Common myeloid progenitor, CD34-positive (primary cell): ENCODE measurements at regions not wholly inside any gene's neighbourhood (a gene's known extent, or its start where the extent isn't known, plus 50 kb on each side); places are given as distances from the start of the nearest gene placed in this dataset.

Experiments used
- CTCF ChIA-PET: fragments of 350-600 bp; sonication (Branson Sonifier 250); formaldehyde crosslinking; loops from one replicate; lab custom pipeline; 2021; ENCODE audit warnings: antibody characterized with exemption; lab: Charles Lee
- POLR2A ChIA-PET: fragments of 350-600 bp; sonication (Branson Sonifier 250); formaldehyde crosslinking; loops from one replicate; lab custom pipeline; 2021; ENCODE audit warnings: antibody characterized with exemption; lab: Charles Lee
- DNase-seq, 3 donors: peaks; one replicate each; pipeline versions ENCODE4 v3.0.0 to v3.0.0-alpha.2; 2013
- H3K27ac ChIP-seq, 2 experiments: 1 replicate in 1 of 2; 2 replicates in 1 of 2; pipeline ENCODE4 v1.7.0; 2013; ENCODE audit warnings: inconsistent platforms in 2 of 2, low read length in 2 of 2, mild to moderate bottlenecking in 2 of 2, low read depth in 1 of 2, moderate library complexity in 1 of 2; ENCODE audit not compliant: severe bottlenecking in 2 of 2, insufficient read depth in 1 of 2, poor library complexity in 1 of 2
- H3K27me3 ChIP-seq, 5 experiments: replicated peaks in 2 of 5; 1 replicate in 3 of 5; 2 replicates in 2 of 5; pipeline versions ENCODE4 v1.6.1 to v1.7.0; 2013; ENCODE audit warnings: low read length in 4 of 5, mild to moderate bottlenecking in 2 of 5, moderate library complexity in 2 of 5, inconsistent platforms in 1 of 5; ENCODE audit not compliant: insufficient read depth in 5 of 5, control insufficient read depth in 4 of 5
- H3K36me3 ChIP-seq, 4 experiments: 1 replicate in 2 of 4; 2 replicates in 2 of 4; pipeline versions ENCODE4 v1.6.1 to v1.7.0; 2013; ENCODE audit warnings: low read length in 3 of 4, control low read depth in 1 of 4, mild to moderate bottlenecking in 1 of 4; ENCODE audit not compliant: control insufficient read depth in 4 of 4, insufficient read depth in 4 of 4
- H3K4me1 ChIP-seq, 4 experiments: 1 replicate in 3 of 4; 2 replicates in 1 of 4; pipeline versions ENCODE4 v1.6.1 to v1.7.1; 2013; ENCODE audit warnings: low read length in 3 of 4, mild to moderate bottlenecking in 3 of 4, control low read depth in 1 of 4, inconsistent platforms in 1 of 4, moderate library complexity in 1 of 4; ENCODE audit not compliant: control insufficient read depth in 4 of 4, insufficient read depth in 4 of 4; ENCODE audit errors: control extremely low read depth in 1 of 4
- H3K4me3 ChIP-seq, 7 experiments: 1 replicate in 4 of 7; 2 replicates in 3 of 7; pipeline versions ENCODE4 v1.5.1 to v1.7.0; 2013; ENCODE audit warnings: mild to moderate bottlenecking in 7 of 7, low read length in 6 of 7, moderate library complexity in 6 of 7, inconsistent platforms in 2 of 7, low read depth in 2 of 7, control low read depth in 1 of 7; ENCODE audit not compliant: insufficient read depth in 4 of 7, control insufficient read depth in 1 of 7; ENCODE audit errors: extremely low read depth in 1 of 7
- H3K9me3 ChIP-seq, 5 experiments: 1 replicate in 4 of 5; 2 replicates in 1 of 5; pipeline versions ENCODE4 v1.6.1 to v1.7.1; 2013; ENCODE audit warnings: low read length in 4 of 5, mild to moderate bottlenecking in 2 of 5, inconsistent platforms in 1 of 5, low read depth in 1 of 5, moderate library complexity in 1 of 5; ENCODE audit not compliant: control insufficient read depth in 4 of 5, insufficient read depth in 2 of 5; ENCODE audit errors: control extremely low read depth in 1 of 5
- WGBS: methylation state at CpG from one replicate; pipeline ENCODE4 v1.1.5; 2013; ENCODE audit not compliant: insufficient coverage; 5-methylcytosine and 5-hydroxymethylcytosine counted together

- WGBS, result no CpG with 5 or more reads among the region's 2 CpGs
- POLR2A ChIA-PET, result no interaction called here
Measured at GRCh38 chr3:147529551-147529950, 120.4 kb downstream of the ZIC1 start.

GRCh38 chr3:147538034-147538433 is 128.9 kb downstream of the ZIC1 start:
- Histone ChIP-seq H3K36me3 (no peaks in the 10 kb centered on the region), H3K27ac (no peak overlapping the region), H3K27me3 (no peaks in the 10 kb centered on the region), H3K4me1 (no peaks in the 10 kb centered on the region), H3K9me3 (peaks cover 0 to 6% (median 1%) of the 10 kb centered on the region in 5 experiments), H3K4me3 (no peak overlapping the region)
- POLR2A ChIA-PET, result no interaction called here
- CTCF ChIA-PET, result no interaction called here
- DNase-seq, result no peak
- WGBS, result no CpG with 5 or more reads among the region's 4 CpGs

More at GRCh38 chr3:147529551-147529950, 120.4 kb downstream of the ZIC1 start:
- Histone ChIP-seq H3K4me1 (no peaks in the 10 kb centered on the region), H3K27me3 (no peaks in the 10 kb centered on the region), H3K4me3 (no peak overlapping the region), H3K36me3 (no peaks in the 10 kb centered on the region), H3K9me3 (peaks cover 0 to 3% (median 0%) of the 10 kb centered on the region in 5 experiments), H3K27ac (no peak overlapping the region)
- CTCF ChIA-PET, result no interaction called here
- no peak for DNase-seq

DNA sequence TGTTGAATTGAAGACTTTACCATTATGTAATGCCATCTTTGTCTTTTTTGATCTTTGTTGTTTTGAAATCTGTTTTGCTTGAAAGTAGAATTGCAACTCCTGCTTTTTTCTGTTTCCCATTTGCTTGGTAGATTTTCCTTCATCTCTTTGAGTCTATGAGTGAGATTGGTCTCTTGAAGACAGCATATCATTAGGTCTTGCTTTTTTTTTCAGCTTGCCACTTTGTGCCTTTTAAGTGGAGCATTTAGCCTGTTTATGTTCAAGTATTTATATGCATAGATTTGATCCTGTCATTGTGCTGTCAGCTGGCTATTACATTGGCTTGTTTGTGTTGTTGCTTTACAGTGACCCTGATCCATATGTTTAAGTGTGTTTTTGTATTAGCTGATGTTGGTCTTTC is 131.8 kb downstream of the ZIC1 start:
- ChIA-PET CTCF (no interaction called here), POLR2A (no interaction called here)
- no peaks in the 10 kb centered on the region for H3K36me3 ChIP-seq
- no peaks in the 10 kb centered on the region for H3K27me3 ChIP-seq
- no peak for DNase-seq
- H3K9me3 ChIP-seq, result peaks cover 0 to 6% (median 1%) of the 10 kb centered on the region in 5 experiments
- H3K4me3 ChIP-seq, result no peak overlapping the region
- H3K27ac ChIP-seq, result no peak overlapping the region
- H3K4me1 ChIP-seq, result no peaks in the 10 kb centered on the region

- H3K4me3 ChIP-seq, result no peak overlapping the region
- CTCF ChIA-PET, result no interaction called here
- no peaks in the 10 kb centered on the region for H3K27me3 ChIP-seq
- POLR2A ChIA-PET, result no interaction called here
- H3K4me1 ChIP-seq, result no peaks in the 10 kb centered on the region
- peaks cover 0 to 6% (median 0%) of the 10 kb centered on the region in 5 experiments for H3K9me3 ChIP-seq
- H3K36me3 ChIP-seq, result no peaks in the 10 kb centered on the region
- DNase-seq, result no peak
- H3K27ac ChIP-seq, result no peak overlapping the region
Measured at GRCh38 chr3:147544290-147544689, 135.1 kb downstream of the ZIC1 start.

DNA sequence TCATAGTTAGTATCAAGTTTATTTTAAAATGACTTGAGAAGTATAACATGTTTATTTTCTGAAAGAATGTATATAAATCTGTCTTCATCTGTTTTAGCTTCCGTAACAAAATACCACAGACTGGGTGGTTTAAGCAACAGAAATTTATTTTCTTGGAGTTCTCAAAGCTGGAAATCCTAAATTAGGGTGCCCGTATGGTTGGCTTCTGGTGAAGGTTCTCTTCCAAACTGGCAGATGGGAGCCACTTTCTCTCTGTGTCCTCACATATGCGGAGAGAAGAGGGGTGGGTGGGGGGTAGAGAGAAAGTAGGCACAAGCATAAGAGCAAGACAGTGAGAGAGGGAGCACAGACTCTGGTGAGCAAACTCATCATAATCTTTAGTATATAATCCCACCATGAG is 142.3 kb downstream of the ZIC1 start:
- H3K36me3 ChIP-seq, result no peaks in the 10 kb centered on the region
- H3K4me1 ChIP-seq, result no peaks in the 10 kb centered on the region
- no peaks in the 10 kb centered on the region for H3K27me3 ChIP-seq
- ChIA-PET CTCF (no interaction called here), POLR2A (no interaction called here)
- no peak overlapping the region for H3K27ac ChIP-seq
- H3K4me3 ChIP-seq, result no peak overlapping the region
- DNase-seq, result no peak
- peaks cover 0 to 1% (median 0%) of the 10 kb centered on the region in 5 experiments for H3K9me3 ChIP-seq
- WGBS, result 91% methylated on average over 1 of the region's 3 CpGs

DNA sequence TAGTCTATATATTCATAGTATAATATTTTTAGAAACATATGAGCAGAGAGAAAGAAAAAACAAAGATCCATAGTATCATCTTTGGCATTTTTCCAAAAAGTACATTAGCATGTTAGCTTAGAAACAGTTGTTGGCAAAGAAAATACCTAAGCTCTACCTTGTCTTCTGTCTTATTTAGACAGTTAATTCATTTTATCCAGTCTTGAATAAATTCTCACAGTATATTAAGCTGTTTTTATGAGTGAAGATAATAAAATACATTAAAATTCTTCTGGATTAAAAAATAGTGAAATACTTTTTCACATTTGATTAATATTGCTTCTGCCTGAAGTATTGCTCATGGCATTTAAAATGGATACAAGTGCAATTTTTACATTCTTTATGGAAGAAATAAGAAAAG is 145.2 kb downstream of the ZIC1 start:
- POLR2A ChIA-PET, result no interaction called here
- H3K27me3 ChIP-seq, result no peaks in the 10 kb centered on the region
- no peaks in the 10 kb centered on the region for H3K36me3 ChIP-seq
- DNase-seq, result no peak
- H3K4me3 ChIP-seq, result no peak overlapping the region
- CTCF ChIA-PET, result no interaction called here
- H3K27ac ChIP-seq, result no peak overlapping the region
- H3K4me1 ChIP-seq, result no peaks in the 10 kb centered on the region
- H3K9me3 ChIP-seq, result peaks cover 0 to 1% (median 0%) of the 10 kb centered on the region in 5 experiments

- Histone ChIP-seq H3K4me1 (no peaks in the 10 kb centered on the region), H3K36me3 (no peaks in the 10 kb centered on the region), H3K9me3 (no peaks in the 10 kb centered on the region), H3K27ac (no peak overlapping the region), H3K27me3 (no peaks in the 10 kb centered on the region), H3K4me3 (no peak overlapping the region)
- ChIA-PET POLR2A (no interaction called here), CTCF (no interaction called here)
- DNase-seq, result no peak
Measured at GRCh38 chr3:147572970-147573340, 163.8 kb downstream of the ZIC1 start.

DNA sequence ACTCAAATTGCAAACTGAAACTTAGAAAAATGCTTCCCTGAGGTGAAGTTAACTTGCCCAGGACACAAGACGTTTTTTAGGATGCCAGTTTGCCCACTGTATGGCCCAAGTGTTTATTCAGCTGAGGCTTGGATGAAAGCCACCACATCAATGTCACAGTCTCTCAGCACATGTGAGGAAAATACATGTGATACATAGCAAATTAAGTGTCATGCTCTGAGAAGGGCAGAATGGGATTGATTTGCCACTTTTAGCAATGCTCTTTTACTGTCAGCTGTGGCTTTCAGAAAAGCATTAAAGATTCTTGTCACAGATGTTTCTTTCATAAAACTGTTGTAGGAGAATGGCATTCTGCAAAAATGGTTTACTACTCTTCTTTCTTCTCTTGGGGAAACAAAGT is 165.5 kb downstream of the ZIC1 start:
- 27% methylated on average over 1 of the region's 1 CpG for WGBS
- POLR2A ChIA-PET, result no interaction called here
- DNase-seq, result no peak
- no peaks in the 10 kb centered on the region for H3K4me1 ChIP-seq
- no peaks in the 10 kb centered on the region for H3K27me3 ChIP-seq
- no peak overlapping the region for H3K27ac ChIP-seq
- no peak overlapping the region for H3K4me3 ChIP-seq
- CTCF ChIA-PET, result no interaction called here
- H3K36me3 ChIP-seq, result no peaks in the 10 kb centered on the region
- no peaks in the 10 kb centered on the region for H3K9me3 ChIP-seq
